ENCODE measurements at regions not wholly inside any gene's neighbourhood (a gene's known extent, or its start where the extent isn't known, plus 50 kb on each side); places are given as distances from the start of the nearest gene placed in this dataset.

DNA sequence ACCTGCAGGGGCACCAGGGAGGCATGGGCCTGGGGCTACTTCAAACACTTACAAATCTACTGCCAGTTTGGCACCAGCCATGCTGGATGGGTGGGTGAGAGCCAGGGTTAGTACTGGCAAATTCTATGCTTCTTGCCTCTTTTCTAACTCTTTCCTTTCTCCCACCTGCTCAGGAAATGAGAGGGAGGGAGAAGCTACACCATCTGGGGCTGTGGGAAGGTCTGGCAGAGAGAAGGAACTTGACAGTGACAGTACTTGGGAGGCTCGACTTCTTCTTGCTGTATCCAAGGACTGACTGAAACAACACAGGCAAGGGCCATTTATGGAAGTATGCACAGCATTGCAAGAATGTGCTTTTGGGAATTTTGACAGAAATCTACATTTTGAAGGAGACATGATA lies 149.6 kb upstream of the DYRK2 start:
- no peak overlapping the region for H3K14ac ChIP-seq (ENCODE audit: low read length)
- no peak overlapping the region for H4K8ac ChIP-seq (ENCODE audit: low read depth, low read length)
- H3K27ac ChIP-seq (ENCODE audit: low read depth, low read length) = no peak overlapping the region
- H3K4me1 ChIP-seq (ENCODE audit: control insufficient read depth in 1 of 2, insufficient read depth in 2 of 2, low read length in 2 of 2) = peaks cover 0 to 3% of the 10 kb centered on the region in 2 experiments
- no peaks in the 10 kb centered on the region for H3K79me1 ChIP-seq (ENCODE audit: low read length)
- no peak overlapping the region for H4K12ac ChIP-seq (ENCODE audit: low read depth, low read length)
- H3K9ac ChIP-seq (ENCODE audit: low read length) = no peak overlapping the region
- no CpG with 5 or more reads among the region's 1 CpG for WGBS (ENCODE audit: extremely low coverage, insufficient coverage, insufficient read length)
- H3K18ac ChIP-seq (ENCODE audit: low read length) = no peak overlapping the region
- no peak overlapping the region for H2AFZ ChIP-seq (ENCODE audit: insufficient read depth, low read length, poor library complexity)
- no peak overlapping the region for H4K91ac ChIP-seq (ENCODE audit: low read depth, low read length)
- H3K27me3 ChIP-seq (ENCODE audit: insufficient read depth, low read length) = no peaks in the 10 kb centered on the region
- no peaks in the 10 kb centered on the region for H3K79me2 ChIP-seq (ENCODE audit: control insufficient read depth, insufficient read depth, low read length, poor library complexity)
- no peak overlapping the region for H3K4ac ChIP-seq (ENCODE audit: low read depth, low read length)
- no peak overlapping the region for H3K23ac ChIP-seq (ENCODE audit: low read length)
- no peak overlapping the region for H3K4me2 ChIP-seq (ENCODE audit: low read length)
- no peak overlapping the region for H2BK12ac ChIP-seq (ENCODE audit: low read length)
- no peak overlapping the region for H2BK120ac ChIP-seq (ENCODE audit: insufficient read depth, low read length, poor library complexity)
- H3K4me3 ChIP-seq (ENCODE audit: low read depth, low read length) = no peak overlapping the region
- no peak overlapping the region for H2AK5ac ChIP-seq (ENCODE audit: low read length)
- no peaks in the 10 kb centered on the region for H3K36me3 ChIP-seq (ENCODE audit: control insufficient read depth in 1 of 2, insufficient read depth in 2 of 2, low read length in 2 of 2)
- H3K9me3 ChIP-seq (ENCODE audit: insufficient read depth, low read depth, low read length) = no peaks in the 10 kb centered on the region
- no peak overlapping the region for H2BK5ac ChIP-seq (ENCODE audit: low read depth, low read length, poor library complexity)
- DNase-seq = peak in 1 of 2 donors; percentile 9

DNA sequence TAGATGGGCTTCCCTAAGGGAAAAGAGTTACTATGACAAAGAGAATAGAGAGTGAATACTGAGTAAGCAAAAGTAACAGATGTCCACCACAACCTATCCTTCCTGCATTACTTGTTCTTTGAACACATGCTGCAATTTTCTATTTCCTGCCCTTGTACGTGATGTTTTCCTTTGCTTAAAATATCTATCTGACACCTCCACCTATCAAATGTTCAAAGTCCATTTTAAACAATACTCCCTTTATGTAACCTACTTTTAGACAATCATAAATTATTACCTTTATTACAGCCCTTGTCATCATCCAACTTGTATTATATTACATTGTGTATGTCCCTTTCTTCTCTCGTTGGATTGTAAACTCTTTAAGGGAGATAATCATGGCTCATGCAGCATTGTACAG lies 147.2 kb upstream of the DYRK2 start:
- Histone ChIP-seq H3K4ac (ENCODE audit: low read depth, low read length) (no peak overlapping the region), H2BK5ac (ENCODE audit: low read depth, low read length, poor library complexity) (no peak overlapping the region), H4K91ac (ENCODE audit: low read depth, low read length) (no peak overlapping the region), H3K4me1 (ENCODE audit: control insufficient read depth in 1 of 2, insufficient read depth in 2 of 2, low read length in 2 of 2) (peaks cover 0 to 3% of the 10 kb centered on the region in 2 experiments), H2AFZ (ENCODE audit: insufficient read depth, low read length, poor library complexity) (no peak overlapping the region), H3K79me1 (ENCODE audit: low read length) (no peaks in the 10 kb centered on the region), H3K79me2 (ENCODE audit: control insufficient read depth, insufficient read depth, low read length, poor library complexity) (no peaks in the 10 kb centered on the region), H3K14ac (ENCODE audit: low read length) (no peak overlapping the region), H3K27me3 (ENCODE audit: insufficient read depth, low read length) (no peaks in the 10 kb centered on the region), H3K4me3 (ENCODE audit: low read depth, low read length) (no peak overlapping the region), H3K18ac (ENCODE audit: low read length) (no peak overlapping the region), H3K36me3 (ENCODE audit: control insufficient read depth in 1 of 2, insufficient read depth in 2 of 2, low read length in 2 of 2) (no peaks in the 10 kb centered on the region), H2AK5ac (ENCODE audit: low read length) (no peak overlapping the region), H3K27ac (ENCODE audit: low read depth, low read length) (no peak overlapping the region), H4K8ac (ENCODE audit: low read depth, low read length) (no peak overlapping the region), H2BK120ac (ENCODE audit: insufficient read depth, low read length, poor library complexity) (no peak overlapping the region), H3K9me3 (ENCODE audit: insufficient read depth, low read depth, low read length) (no peaks in the 10 kb centered on the region), H4K12ac (ENCODE audit: low read depth, low read length) (no peak overlapping the region), H2BK12ac (ENCODE audit: low read length) (no peak overlapping the region), H3K23ac (ENCODE audit: low read length) (no peak overlapping the region), H3K9ac (ENCODE audit: low read length) (no peak overlapping the region), H3K4me2 (ENCODE audit: low read length) (no peak overlapping the region)
- no peak for DNase-seq
- WGBS (ENCODE audit: extremely low coverage, insufficient coverage, insufficient read length) = no CpG with 5 or more reads among the region's 2 CpGs

DNA sequence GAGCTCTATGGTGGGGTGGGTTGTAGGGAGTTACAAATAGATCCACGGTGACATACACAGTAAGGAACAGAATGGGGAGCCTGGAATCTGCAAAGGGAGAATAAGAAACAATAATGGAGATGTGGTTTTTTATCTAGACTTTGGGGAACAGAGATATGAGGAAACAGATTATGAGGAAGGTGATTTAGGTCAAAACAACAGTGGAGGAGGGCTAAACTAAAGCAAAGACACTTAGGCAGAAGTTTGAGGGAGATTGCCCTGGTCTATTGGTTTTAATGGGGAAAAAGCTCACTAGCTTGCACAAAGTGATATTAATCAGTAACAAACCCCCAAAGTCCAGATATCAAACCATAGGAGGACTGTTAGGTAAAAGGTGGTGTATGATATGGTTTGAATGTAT lies 144.5 kb upstream of the DYRK2 start:
- no peak overlapping the region for H2AFZ ChIP-seq (ENCODE audit: insufficient read depth, low read length, poor library complexity)
- no peak overlapping the region for H3K4ac ChIP-seq (ENCODE audit: low read depth, low read length)
- H3K9me3 ChIP-seq (ENCODE audit: insufficient read depth, low read depth, low read length) = no peaks in the 10 kb centered on the region
- DNase-seq = no peak
- no peak overlapping the region for H3K4me3 ChIP-seq (ENCODE audit: low read depth, low read length)
- no peak overlapping the region for H2BK120ac ChIP-seq (ENCODE audit: insufficient read depth, low read length, poor library complexity)
- no peak overlapping the region for H3K18ac ChIP-seq (ENCODE audit: low read length)
- H3K36me3 ChIP-seq (ENCODE audit: control insufficient read depth in 1 of 2, insufficient read depth in 2 of 2, low read length in 2 of 2) = no peaks in the 10 kb centered on the region
- H4K8ac ChIP-seq (ENCODE audit: low read depth, low read length) = no peak overlapping the region
- peaks cover 0 to under 1% of the 10 kb centered on the region in 2 experiments for H3K4me1 ChIP-seq (ENCODE audit: control insufficient read depth in 1 of 2, insufficient read depth in 2 of 2, low read length in 2 of 2)
- no peak overlapping the region for H2BK5ac ChIP-seq (ENCODE audit: low read depth, low read length, poor library complexity)
- no peaks in the 10 kb centered on the region for H3K27me3 ChIP-seq (ENCODE audit: insufficient read depth, low read length)
- H3K14ac ChIP-seq (ENCODE audit: low read length) = no peak overlapping the region
- no peak overlapping the region for H2BK12ac ChIP-seq (ENCODE audit: low read length)
- no peak overlapping the region for H3K27ac ChIP-seq (ENCODE audit: low read depth, low read length)
- H2AK5ac ChIP-seq (ENCODE audit: low read length) = no peak overlapping the region
- no peak overlapping the region for H3K4me2 ChIP-seq (ENCODE audit: low read length)
- H3K9ac ChIP-seq (ENCODE audit: low read length) = no peak overlapping the region
- no peaks in the 10 kb centered on the region for H3K79me2 ChIP-seq (ENCODE audit: control insufficient read depth, insufficient read depth, low read length, poor library complexity)
- no peaks in the 10 kb centered on the region for H3K79me1 ChIP-seq (ENCODE audit: low read length)
- no peak overlapping the region for H4K12ac ChIP-seq (ENCODE audit: low read depth, low read length)
- no CpG with 5 or more reads among the region's 1 CpG for WGBS (ENCODE audit: extremely low coverage, insufficient coverage, insufficient read length)
- no peak overlapping the region for H4K91ac ChIP-seq (ENCODE audit: low read depth, low read length)
- no peak overlapping the region for H3K23ac ChIP-seq (ENCODE audit: low read length)

DNA sequence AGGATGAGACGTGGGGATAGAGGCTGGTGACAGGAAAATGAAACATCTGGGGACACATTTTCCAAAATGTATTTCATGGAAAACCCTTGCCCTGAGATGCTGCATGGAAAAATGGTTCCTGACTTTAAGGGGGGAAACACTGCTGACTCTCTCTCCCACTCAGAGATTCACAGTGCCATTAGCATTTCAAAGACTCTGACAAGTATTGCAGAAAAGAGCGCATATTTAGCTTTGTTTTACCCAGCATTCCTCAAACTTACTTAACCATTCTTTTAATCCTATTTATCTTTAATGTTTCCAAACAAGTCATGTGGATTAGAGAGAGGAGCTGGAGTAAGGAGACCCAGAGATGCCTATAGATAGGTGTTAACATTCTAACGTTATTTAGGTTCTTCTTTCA lies 141.8 kb upstream of the DYRK2 start:
- Histone ChIP-seq H3K14ac (ENCODE audit: low read length) (no peak overlapping the region), H3K4ac (ENCODE audit: low read depth, low read length) (no peak overlapping the region), H2BK120ac (ENCODE audit: insufficient read depth, low read length, poor library complexity) (no peak overlapping the region), H3K4me3 (ENCODE audit: low read depth, low read length) (no peak overlapping the region), H3K79me1 (ENCODE audit: low read length) (no peaks in the 10 kb centered on the region), H3K27ac (ENCODE audit: low read depth, low read length) (no peak overlapping the region), H2AK5ac (ENCODE audit: low read length) (no peak overlapping the region), H2BK5ac (ENCODE audit: low read depth, low read length, poor library complexity) (no peak overlapping the region), H4K8ac (ENCODE audit: low read depth, low read length) (no peak overlapping the region), H3K27me3 (ENCODE audit: insufficient read depth, low read length) (no peaks in the 10 kb centered on the region), H3K79me2 (ENCODE audit: control insufficient read depth, insufficient read depth, low read length, poor library complexity) (no peaks in the 10 kb centered on the region), H3K18ac (ENCODE audit: low read length) (no peak overlapping the region), H2BK12ac (ENCODE audit: low read length) (no peak overlapping the region), H3K4me1 (ENCODE audit: control insufficient read depth in 1 of 2, insufficient read depth in 2 of 2, low read length in 2 of 2) (no peaks in the 10 kb centered on the region), H4K91ac (ENCODE audit: low read depth, low read length) (no peak overlapping the region), H3K23ac (ENCODE audit: low read length) (no peak overlapping the region), H3K9ac (ENCODE audit: low read length) (no peak overlapping the region), H4K12ac (ENCODE audit: low read depth, low read length) (no peak overlapping the region), H2AFZ (ENCODE audit: insufficient read depth, low read length, poor library complexity) (no peak overlapping the region), H3K36me3 (ENCODE audit: control insufficient read depth in 1 of 2, insufficient read depth in 2 of 2, low read length in 2 of 2) (no peaks in the 10 kb centered on the region), H3K4me2 (ENCODE audit: low read length) (no peak overlapping the region), H3K9me3 (ENCODE audit: insufficient read depth, low read depth, low read length) (no peaks in the 10 kb centered on the region)
- WGBS (ENCODE audit: extremely low coverage, insufficient coverage, insufficient read length) = no CpG with 5 or more reads among the region's 3 CpGs
- no peak for DNase-seq
